Trophoblast cell (in vitro differentiated cells and primary cell): ENCODE measurements at regions not wholly inside any gene's neighbourhood (a gene's known extent, or its start where the extent isn't known, plus 50 kb on each side); places are given as distances from the start of the nearest gene placed in this dataset.

Experiments used
- DNase-seq, 2 donors: peaks; one replicate each; pipeline ENCODE4 v3.0.0-alpha.2; 2016
- H2AFZ ChIP-seq: 2 replicates; pipeline ENCODE4 v1.6.1; 2013; ENCODE audit warnings: low read length, moderate library complexity, mild to moderate bottlenecking; ENCODE audit not compliant: insufficient read depth, poor library complexity
- H2AK5ac ChIP-seq: 2 replicates; pipeline ENCODE4 v1.6.1; 2013; ENCODE audit warnings: mild to moderate bottlenecking, low read length
- H2BK120ac ChIP-seq: 2 replicates; pipeline ENCODE4 v1.6.1; 2013; ENCODE audit warnings: low read length, mild to moderate bottlenecking, moderate library complexity; ENCODE audit not compliant: insufficient read depth, poor library complexity
- H2BK12ac ChIP-seq: 2 replicates; pipeline ENCODE4 v1.6.1; 2013; ENCODE audit warnings: mild to moderate bottlenecking, low read length, moderate library complexity
- H2BK5ac ChIP-seq: 2 replicates; pipeline ENCODE4 v1.6.1; 2013; ENCODE audit warnings: low read length, low read depth, moderate library complexity, mild to moderate bottlenecking; ENCODE audit not compliant: poor library complexity
- H3K14ac ChIP-seq: 2 replicates; pipeline ENCODE4 v1.6.1; 2013; ENCODE audit warnings: mild to moderate bottlenecking, low read length
- H3K18ac ChIP-seq: 2 replicates; pipeline ENCODE4 v1.6.1; 2013; ENCODE audit warnings: mild to moderate bottlenecking, low read length
- H3K23ac ChIP-seq: 2 replicates; pipeline ENCODE4 v1.6.1; 2013; ENCODE audit warnings: low read length
- H3K27ac ChIP-seq: 2 replicates; pipeline ENCODE4 v1.5.1; 2013; ENCODE audit warnings: low read depth, mild to moderate bottlenecking, inconsistent platforms, low read length, moderate library complexity
- H3K27me3 ChIP-seq: 2 replicates; pipeline ENCODE4 v1.6.1; 2013; ENCODE audit warnings: inconsistent platforms, mild to moderate bottlenecking, low read length, moderate library complexity; ENCODE audit not compliant: insufficient read depth
- H3K36me3 ChIP-seq, 2 experiments: 1 replicate in 1 of 2; 2 replicates in 1 of 2; pipeline ENCODE4 v1.6.1; 2013; ENCODE audit warnings: low read length in 2 of 2, mild to moderate bottlenecking in 2 of 2, moderate library complexity in 1 of 2; ENCODE audit not compliant: insufficient read depth in 2 of 2, control insufficient read depth in 1 of 2
- H3K4ac ChIP-seq: 2 replicates; pipeline ENCODE4 v1.6.1; 2013; ENCODE audit warnings: low read depth, mild to moderate bottlenecking, low read length, moderate library complexity
- H3K4me1 ChIP-seq, 2 experiments: 1 replicate in 1 of 2; 2 replicates in 1 of 2; pipeline ENCODE4 v1.6.1; 2013; ENCODE audit warnings: low read length in 2 of 2, mild to moderate bottlenecking in 2 of 2, moderate library complexity in 1 of 2; ENCODE audit not compliant: insufficient read depth in 2 of 2, control insufficient read depth in 1 of 2
- H3K4me2 ChIP-seq: 2 replicates; pipeline ENCODE4 v1.6.1; 2013; ENCODE audit warnings: inconsistent platforms, mild to moderate bottlenecking, low read length, moderate library complexity
- H3K4me3 ChIP-seq: 2 replicates; pipeline ENCODE4 v1.5.1; 2013; ENCODE audit warnings: mild to moderate bottlenecking, low read depth, low read length, inconsistent platforms
- H3K79me1 ChIP-seq: one replicate; pipeline ENCODE4 v1.6.1; 2013; ENCODE audit warnings: low read length
- H3K79me2 ChIP-seq: 2 replicates; pipeline ENCODE4 v1.6.1; 2013; ENCODE audit warnings: low read length, mild to moderate bottlenecking; ENCODE audit not compliant: control insufficient read depth, insufficient read depth, poor library complexity
- H3K9ac ChIP-seq: 2 replicates; pipeline ENCODE4 v1.6.1; 2013; ENCODE audit warnings: mild to moderate bottlenecking, low read length
- H3K9me3 ChIP-seq: 2 replicates; pipeline ENCODE4 v1.6.1; 2013; ENCODE audit warnings: low read depth, mild to moderate bottlenecking, control low read depth, inconsistent platforms, low read length; ENCODE audit not compliant: insufficient read depth
- H4K12ac ChIP-seq: 2 replicates; pipeline ENCODE4 v1.6.1; 2013; ENCODE audit warnings: low read depth, mild to moderate bottlenecking, low read length, moderate library complexity
- H4K8ac ChIP-seq: 2 replicates; pipeline ENCODE4 v1.6.1; 2013; ENCODE audit warnings: low read depth, mild to moderate bottlenecking, low read length, moderate library complexity
- H4K91ac ChIP-seq: one replicate; pipeline ENCODE4 v1.6.1; 2013; ENCODE audit warnings: low read depth, mild to moderate bottlenecking, low read length, moderate library complexity
- WGBS: extraction: QIAGEN DNeasy Blood & Tissue Kit; methylation state at CpG from one replicate; pipeline ENCODE4 v1.1.7; 2013; ENCODE audit warnings: missing lambda C conversion rate; ENCODE audit not compliant: insufficient read length, insufficient coverage; ENCODE audit errors: extremely low coverage; 5-methylcytosine and 5-hydroxymethylcytosine counted together

GRCh38 chr10:108655057-108655456, 1268.3 kb downstream of the XPNPEP1 start:
- H2AFZ ChIP-seq, result no peak overlapping the region
- no peak for DNase-seq
- no peaks in the 10 kb centered on the region for H3K36me3 ChIP-seq
- H3K18ac ChIP-seq, result no peak overlapping the region
- no peak overlapping the region for H3K27ac ChIP-seq
- H2AK5ac ChIP-seq, result no peak overlapping the region
- no CpG with 5 or more reads among the region's 4 CpGs for WGBS
- H3K9ac ChIP-seq, result no peak overlapping the region
- no peak overlapping the region for H2BK12ac ChIP-seq
- no peaks in the 10 kb centered on the region for H3K4me1 ChIP-seq
- no peak overlapping the region for H3K4me2 ChIP-seq
- no peak overlapping the region for H4K12ac ChIP-seq
- no peak overlapping the region for H2BK5ac ChIP-seq
- H3K79me2 ChIP-seq, result no peaks in the 10 kb centered on the region
- H3K23ac ChIP-seq, result no peak overlapping the region
- H3K79me1 ChIP-seq, result no peaks in the 10 kb centered on the region
- H3K14ac ChIP-seq, result no peak overlapping the region
- H4K8ac ChIP-seq, result no peak overlapping the region
- H4K91ac ChIP-seq, result no peak overlapping the region
- no peak overlapping the region for H2BK120ac ChIP-seq
- no peak overlapping the region for H3K4me3 ChIP-seq
- H3K27me3 ChIP-seq, result no peaks in the 10 kb centered on the region
- H3K9me3 ChIP-seq, result no peaks in the 10 kb centered on the region
- H3K4ac ChIP-seq, result no peak overlapping the region

- Histone ChIP-seq H3K79me2 (no peaks in the 10 kb centered on the region), H3K23ac (no peak overlapping the region), H2BK12ac (no peak overlapping the region), H3K4me2 (no peak overlapping the region), H2BK5ac (no peak overlapping the region), H4K12ac (no peak overlapping the region), H3K36me3 (no peaks in the 10 kb centered on the region), H3K9ac (no peak overlapping the region), H3K4me3 (no peak overlapping the region), H3K4ac (no peak overlapping the region), H3K27me3 (no peaks in the 10 kb centered on the region), H3K14ac (no peak overlapping the region), H2BK120ac (no peak overlapping the region), H3K18ac (no peak overlapping the region), H3K4me1 (no peaks in the 10 kb centered on the region), H4K8ac (no peak overlapping the region), H3K27ac (no peak overlapping the region), H2AFZ (no peak overlapping the region), H3K9me3 (no peaks in the 10 kb centered on the region), H2AK5ac (no peak overlapping the region), H3K79me1 (no peaks in the 10 kb centered on the region), H4K91ac (no peak overlapping the region)
- WGBS, result no CpG with 5 or more reads among the region's 6 CpGs
- no peak for DNase-seq
Observed at GRCh38 chr10:108653531-108653930, 1269.8 kb downstream of the XPNPEP1 start.

- no peaks in the 10 kb centered on the region for H3K79me2 ChIP-seq
- H4K91ac ChIP-seq, result no peak overlapping the region
- no peaks in the 10 kb centered on the region for H3K27me3 ChIP-seq
- H3K9me3 ChIP-seq, result no peaks in the 10 kb centered on the region
- H3K36me3 ChIP-seq, result no peaks in the 10 kb centered on the region
- H2BK120ac ChIP-seq, result no peak overlapping the region
- no peak overlapping the region for H2BK12ac ChIP-seq
- no peak overlapping the region for H3K4me2 ChIP-seq
- DNase-seq, result no peak
- H3K4me3 ChIP-seq, result no peak overlapping the region
- H2AFZ ChIP-seq, result no peak overlapping the region
- no peak overlapping the region for H4K12ac ChIP-seq
- no peak overlapping the region for H3K9ac ChIP-seq
- WGBS, result no CpG with 5 or more reads among the region's 5 CpGs
- H3K4me1 ChIP-seq, result no peaks in the 10 kb centered on the region
- H3K18ac ChIP-seq, result no peak overlapping the region
- no peak overlapping the region for H3K27ac ChIP-seq
- H4K8ac ChIP-seq, result no peak overlapping the region
- H2AK5ac ChIP-seq, result no peak overlapping the region
- H3K23ac ChIP-seq, result no peak overlapping the region
- no peak overlapping the region for H2BK5ac ChIP-seq
- no peak overlapping the region for H3K4ac ChIP-seq
- H3K14ac ChIP-seq, result no peak overlapping the region
- no peaks in the 10 kb centered on the region for H3K79me1 ChIP-seq
Observed at GRCh38 chr10:108639010-108639409, 1284.3 kb downstream of the XPNPEP1 start.

GRCh38 chr10:108638225-108638624, 1285.1 kb downstream of the XPNPEP1 start:
- H3K14ac ChIP-seq, result no peak overlapping the region
- H3K9me3 ChIP-seq, result no peaks in the 10 kb centered on the region
- no peak overlapping the region for H2AFZ ChIP-seq
- no peak overlapping the region for H4K8ac ChIP-seq
- no peak overlapping the region for H3K27ac ChIP-seq
- WGBS, result no CpG with 5 or more reads among the region's 3 CpGs
- H2AK5ac ChIP-seq, result no peak overlapping the region
- no peaks in the 10 kb centered on the region for H3K79me2 ChIP-seq
- no peak overlapping the region for H2BK120ac ChIP-seq
- no peak overlapping the region for H4K91ac ChIP-seq
- no peaks in the 10 kb centered on the region for H3K4me1 ChIP-seq
- no peak overlapping the region for H3K9ac ChIP-seq
- no peak overlapping the region for H4K12ac ChIP-seq
- H3K79me1 ChIP-seq, result no peaks in the 10 kb centered on the region
- H3K4ac ChIP-seq, result no peak overlapping the region
- no peak overlapping the region for H3K23ac ChIP-seq
- no peaks in the 10 kb centered on the region for H3K27me3 ChIP-seq
- no peak overlapping the region for H3K18ac ChIP-seq
- DNase-seq, result no peak
- no peak overlapping the region for H3K4me3 ChIP-seq
- H3K36me3 ChIP-seq, result no peaks in the 10 kb centered on the region
- H2BK12ac ChIP-seq, result no peak overlapping the region
- H3K4me2 ChIP-seq, result no peak overlapping the region
- H2BK5ac ChIP-seq, result no peak overlapping the region
